GM12892 (cell line): ENCODE measurements at regions not wholly inside any gene's neighbourhood (a gene's known extent, or its start where the extent isn't known, plus 50 kb on each side); places are given as distances from the start of the nearest gene placed in this dataset.

Experiments used
- DNase-seq: peaks from one replicate; pipeline ENCODE4 v3.0.0; 2011; ENCODE audit not compliant: insufficient read length
- FAIRE-seq: peaks from 2 replicates; lab custom pipeline; 2011; peaks lifted over from hg19 to GRCh38; lab: Jason Lieb, UNC
- POLR2A ChIP-seq: IDR thresholded peaks from 2 replicates; pipeline ENCODE4 v1.6.1; 2011; ENCODE audit warnings: low read depth, low read length, control low read depth
- POLR2AphosphoS5 ChIP-seq: IDR thresholded peaks from 2 replicates; pipeline ENCODE4 v1.6.1; 2011; ENCODE audit warnings: low read depth, low read length, control low read depth
- TAF1 ChIP-seq: IDR thresholded peaks from 2 replicates; pipeline ENCODE4 v1.6.1; 2011; ENCODE audit warnings: low read depth, mild to moderate bottlenecking, control low read depth, low read length, borderline replicate concordance

DNA sequence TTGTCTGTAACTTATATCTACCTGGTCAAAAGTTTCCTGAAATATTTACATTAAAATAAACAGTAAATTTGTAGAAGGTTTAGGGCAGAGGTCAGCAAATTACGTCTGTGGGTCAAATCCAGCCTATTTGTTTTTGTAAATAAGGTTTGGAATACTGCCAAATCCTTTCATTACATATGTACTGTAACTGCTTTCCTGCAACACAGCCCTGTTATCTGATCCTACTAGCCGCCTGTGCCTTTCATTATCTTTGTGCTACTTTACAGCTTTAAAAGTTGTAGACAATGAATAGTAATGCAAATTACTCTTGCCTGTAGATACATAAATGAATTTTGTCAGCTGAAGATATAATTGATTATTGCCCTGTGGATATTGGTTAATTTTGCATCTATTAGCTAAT is 369.6 kb upstream of the SLC7A11 start:
- DNase-seq (no peak), FAIRE-seq (no peak)
- TF ChIP-seq TAF1 (no peak), POLR2A (no peak), POLR2AphosphoS5 (no peak)

DNA sequence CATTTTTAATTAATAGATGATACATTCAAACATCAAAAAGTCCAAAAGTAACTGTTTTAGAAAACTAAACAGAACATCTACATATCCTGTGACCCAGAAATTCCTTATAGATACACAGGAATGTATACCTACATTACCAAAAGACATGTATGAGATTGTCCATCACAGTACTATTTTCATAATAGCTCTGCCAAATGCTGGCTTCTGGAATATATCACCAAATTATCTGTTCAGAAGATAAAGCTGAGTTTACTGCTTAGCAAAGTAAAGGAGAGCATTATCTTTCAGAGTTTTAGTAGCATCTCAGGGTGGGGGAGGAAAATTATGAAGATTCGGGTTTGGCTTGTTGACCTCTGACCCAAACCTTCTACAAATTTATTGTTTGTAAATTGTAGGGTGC is 368.9 kb upstream of the SLC7A11 start:
- FAIRE-seq (no peak), DNase-seq (no peak)
- TF ChIP-seq POLR2A (no peak), POLR2AphosphoS5 (no peak), TAF1 (no peak)

DNA sequence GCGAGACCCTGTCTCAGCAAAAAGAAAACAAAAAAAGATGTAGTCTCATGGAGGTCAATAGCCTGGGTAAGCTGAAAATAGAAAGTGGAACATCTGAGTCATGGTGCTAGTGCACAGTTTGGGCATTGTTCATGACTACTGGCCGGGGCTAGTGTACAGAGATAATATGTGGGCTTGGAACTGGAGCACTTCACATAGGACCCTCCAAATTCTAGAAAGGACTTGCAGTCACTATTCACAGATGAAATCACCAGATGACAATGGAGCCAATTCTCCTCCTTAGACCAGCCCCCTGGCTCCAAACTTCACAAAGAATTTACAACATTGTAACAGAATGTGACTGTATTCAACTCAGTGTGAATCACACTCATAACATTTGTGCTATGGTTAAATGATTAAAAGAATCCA is 367.8 kb upstream of the SLC7A11 start:
- DNase-seq (no peak), FAIRE-seq (no peak)
- TF ChIP-seq POLR2AphosphoS5 = no peak
- no peak for TF ChIP-seq POLR2A
- no peak for TF ChIP-seq TAF1

DNA sequence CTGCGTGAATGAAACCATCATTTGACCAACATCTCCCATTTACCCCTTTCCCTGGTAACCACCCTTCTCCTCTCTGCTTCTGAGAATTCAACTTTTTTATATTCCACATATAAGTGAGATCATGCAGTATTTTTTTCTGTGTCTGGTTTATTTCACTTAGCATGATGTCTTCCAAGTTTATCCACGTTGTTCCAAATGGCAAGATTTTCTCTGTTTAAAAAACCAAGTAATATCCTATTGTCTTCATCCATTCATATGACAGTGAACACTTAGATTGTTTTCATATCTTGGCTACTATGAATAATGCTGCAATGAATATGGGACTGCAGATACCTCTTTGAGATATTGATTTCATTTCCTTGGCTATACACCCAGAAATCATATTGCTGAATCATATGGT is 362.4 kb upstream of the SLC7A11 start:
- FAIRE-seq = no peak
- DNase-seq = no peak
- TF ChIP-seq TAF1 (no peak), POLR2AphosphoS5 (no peak), POLR2A (no peak)

DNA sequence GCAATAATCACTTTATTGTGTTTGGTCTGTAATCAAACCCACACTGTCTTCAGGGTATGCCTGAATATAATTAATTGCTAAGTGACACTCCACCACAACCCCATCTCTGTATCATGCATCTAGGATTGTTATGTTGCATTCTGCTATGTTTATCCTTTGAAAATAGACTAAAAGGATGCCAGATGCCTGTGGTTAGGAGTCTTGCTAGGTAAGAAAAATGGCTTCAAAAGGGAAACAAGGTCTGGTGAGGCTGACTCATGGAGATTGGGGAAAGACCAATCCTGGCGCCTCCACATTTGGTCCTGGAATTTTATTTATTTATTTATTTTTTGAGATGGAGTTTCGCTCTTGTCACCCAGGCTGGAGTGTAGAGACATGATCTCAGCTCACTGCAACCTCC is 360.5 kb upstream of the SLC7A11 start:
- DNase-seq (no peak), FAIRE-seq (no peak)
- no peak for TF ChIP-seq POLR2AphosphoS5
- TF ChIP-seq TAF1 = no peak
- TF ChIP-seq POLR2A = no peak

DNA sequence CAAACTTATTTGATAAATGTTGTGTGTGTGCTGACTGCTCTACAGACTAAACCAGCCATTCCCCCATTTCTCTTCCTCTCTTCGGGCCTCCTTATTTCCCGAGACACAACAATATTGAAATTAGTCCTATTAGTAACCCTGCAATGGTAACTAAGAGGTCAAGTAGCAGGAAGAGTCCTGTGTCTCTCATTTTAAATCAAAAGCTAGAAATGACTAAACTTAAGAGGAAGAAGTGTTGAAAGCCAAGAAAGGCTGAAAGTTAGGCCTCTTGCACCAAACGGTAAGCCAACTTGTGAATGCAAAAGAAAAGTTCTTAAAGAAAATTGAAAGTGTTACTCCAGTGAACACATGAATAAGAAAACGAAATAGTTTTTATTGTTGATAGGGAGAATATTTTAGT is 357.8 kb upstream of the SLC7A11 start:
- FAIRE-seq = no peak

DNA sequence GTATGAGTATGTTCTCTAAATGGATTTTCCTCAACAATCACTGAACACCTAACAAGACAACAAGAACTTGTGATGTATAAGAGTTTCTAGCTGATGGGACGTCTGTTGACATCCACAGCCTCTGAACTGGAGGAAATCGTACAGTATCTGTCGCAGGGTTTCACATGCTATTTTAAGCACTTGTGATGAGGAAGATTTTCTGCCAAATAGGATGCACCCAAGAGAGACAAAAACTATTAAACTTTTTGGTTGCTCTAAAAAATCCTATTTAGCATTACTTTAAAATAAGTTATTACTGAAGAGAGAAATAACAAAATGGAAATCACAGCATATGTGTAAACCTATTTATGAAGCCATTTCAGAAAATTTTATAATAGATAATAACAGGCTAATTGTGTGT is 356.1 kb upstream of the SLC7A11 start:
- FAIRE-seq (peak; percentile 40), DNase-seq (no peak)
- TF ChIP-seq POLR2AphosphoS5 (no peak), POLR2A (no peak), TAF1 (no peak)

More for the DNA sequence above, 357.8 kb upstream of the SLC7A11 start:
- TF ChIP-seq POLR2A (no peak), POLR2AphosphoS5 (no peak), TAF1 (no peak)
- no peak for DNase-seq

DNA sequence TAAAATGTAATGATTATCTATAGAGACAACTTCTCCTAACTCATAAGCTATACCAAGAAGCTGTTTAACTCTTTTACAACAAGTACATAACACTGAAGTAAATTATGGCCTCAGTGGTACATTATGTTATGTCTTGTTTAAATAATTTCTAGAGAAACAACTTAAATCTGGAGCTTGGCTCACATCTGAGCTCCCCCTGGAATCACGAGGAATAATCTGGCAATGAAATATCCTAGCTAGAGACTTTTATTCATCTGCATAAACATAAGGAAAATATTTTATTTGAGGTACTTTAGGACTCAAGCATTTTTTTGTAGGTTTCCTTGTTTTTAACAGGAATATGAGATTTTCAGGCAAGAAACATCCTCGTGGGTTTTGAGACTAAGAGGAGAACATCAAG is 354.7 kb upstream of the SLC7A11 start:
- FAIRE-seq (no peak), DNase-seq (no peak)
- TF ChIP-seq POLR2A = no peak
- TF ChIP-seq POLR2AphosphoS5 = no peak
- no peak for TF ChIP-seq TAF1

DNA sequence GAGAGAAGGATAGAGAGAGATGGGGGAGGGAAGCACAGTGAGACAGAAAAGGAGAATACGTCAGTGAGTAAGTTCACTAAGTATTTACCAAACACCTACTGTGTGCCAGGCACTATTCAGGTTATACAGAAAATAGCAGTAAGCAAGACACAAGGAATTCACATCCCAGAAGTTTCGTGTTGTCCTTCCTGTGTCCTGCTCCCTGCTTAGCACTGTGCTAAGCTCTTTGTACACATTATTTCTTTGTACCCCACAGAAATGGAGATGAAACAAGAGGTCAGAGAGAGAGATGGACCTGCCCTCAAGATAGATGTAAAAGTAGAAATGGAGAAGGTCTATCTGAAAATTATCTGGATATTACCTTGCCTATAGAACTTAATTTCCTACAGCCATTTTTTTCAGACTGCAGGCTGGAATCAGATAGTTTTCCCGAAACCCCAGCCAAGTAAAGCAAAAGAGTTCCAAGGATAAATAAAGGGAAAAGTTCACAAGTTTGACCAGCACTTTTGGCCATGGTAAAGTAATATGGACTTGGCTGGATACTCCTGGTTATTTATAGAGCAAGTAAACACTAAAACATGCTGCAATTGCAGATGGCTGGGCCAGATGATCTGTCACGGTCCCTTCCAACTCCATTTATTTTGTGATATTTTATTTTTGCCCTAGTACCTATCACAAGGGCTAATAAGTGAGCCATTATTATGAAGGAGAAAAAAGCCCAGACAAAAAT is 353.7 kb upstream of the SLC7A11 start:
- TF ChIP-seq POLR2A (no peak), TAF1 (no peak), POLR2AphosphoS5 (no peak)
- FAIRE-seq (no peak), DNase-seq (no peak)

DNA sequence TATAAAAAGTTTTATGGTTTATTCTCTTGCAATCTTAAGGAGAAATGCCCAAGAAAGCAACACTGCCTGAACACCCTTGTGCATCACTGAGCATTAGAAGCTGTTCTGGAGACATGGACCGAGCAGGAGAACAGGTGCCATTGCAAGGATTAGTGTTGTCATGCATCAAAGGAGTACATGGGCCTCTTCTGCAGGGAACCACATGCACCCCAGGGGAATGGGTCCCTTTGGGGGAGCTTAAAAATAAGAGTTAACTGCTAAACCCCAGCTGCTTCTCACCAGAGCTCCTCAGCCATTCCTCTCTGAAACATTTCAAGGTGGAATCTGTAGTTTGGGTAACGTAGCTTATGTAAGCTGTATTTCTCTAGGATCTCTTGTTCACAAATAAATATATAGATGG is 353.0 kb upstream of the SLC7A11 start:
- no peak for DNase-seq
- no peak for FAIRE-seq
- TF ChIP-seq POLR2AphosphoS5 (no peak), TAF1 (no peak), POLR2A (no peak)

DNA sequence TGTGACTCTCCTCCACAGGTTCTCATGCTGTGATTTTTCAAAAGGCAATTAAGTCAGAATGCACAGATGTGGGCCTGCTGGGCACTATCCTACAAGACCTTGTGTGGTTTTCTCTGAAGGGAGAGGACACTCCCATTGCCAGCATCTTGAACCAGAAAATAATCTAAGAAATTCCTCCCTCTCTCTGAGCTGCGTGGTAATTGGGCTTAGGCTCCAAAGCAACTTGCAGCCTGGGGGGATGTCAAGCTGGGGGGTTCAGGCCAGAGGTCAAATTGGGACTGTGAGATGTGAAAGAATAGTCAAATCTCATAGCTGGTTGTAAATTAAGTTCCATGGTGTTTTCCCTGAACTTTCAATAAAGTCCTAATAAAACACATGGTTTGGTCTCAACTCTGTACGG is 350.6 kb upstream of the SLC7A11 start:
- no peak for TF ChIP-seq TAF1
- TF ChIP-seq POLR2AphosphoS5 = no peak
- no peak for TF ChIP-seq POLR2A
- no peak for DNase-seq
- no peak for FAIRE-seq

DNA sequence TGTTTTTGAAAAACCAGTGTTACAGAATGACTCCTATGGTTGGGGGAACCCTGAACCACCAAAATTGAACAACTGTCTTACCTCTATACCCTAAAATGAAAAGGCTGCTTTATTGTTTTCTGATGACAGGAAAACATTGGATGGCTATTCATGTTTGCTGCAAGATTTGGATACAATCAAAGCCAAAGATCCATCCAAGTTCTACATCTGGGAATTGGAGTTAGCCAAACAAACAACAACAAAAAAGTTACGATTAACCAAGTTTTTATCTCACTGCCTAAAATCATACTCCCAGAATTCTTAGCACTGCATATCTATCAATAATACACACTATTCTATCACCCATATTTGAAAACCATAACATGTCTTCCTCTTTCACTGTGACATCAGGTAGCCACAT is 349.7 kb upstream of the SLC7A11 start:
- DNase-seq (no peak), FAIRE-seq (no peak)
- no peak for TF ChIP-seq POLR2AphosphoS5
- no peak for TF ChIP-seq POLR2A
- TF ChIP-seq TAF1 = no peak
